Activated B cell treated with CpG ODN at 0.5 μM for 24 hours (primary cell): ENCODE measurements at regions not wholly inside any gene's neighbourhood (a gene's known extent, or its start where the extent isn't known, plus 50 kb on each side); places are given as distances from the start of the nearest gene placed in this dataset.
"Not testable (repeated sequence)": the region's sequence is repeated elsewhere in the genome, so short reads cannot be mapped to it uniquely, and the experiment has no call there.

Experiments used
- ATAC-seq: fragments of 200-7000 bp; cut with Tn5 transposase; one replicate; pipeline ENCODE4 v1.10.0; 2021; ENCODE audit warnings: low read depth, mild to moderate bottlenecking, moderate library complexity
- CTCF ChIA-PET: fragments of 350-600 bp; sonication (Branson Sonifier 250); formaldehyde crosslinking; loops from one replicate; lab custom pipeline; 2021; ENCODE audit warnings: antibody characterized with exemption; lab: Charles Lee
- POLR2A ChIA-PET: fragments of 350-600 bp; sonication (Branson Sonifier 250); formaldehyde crosslinking; loops from one replicate; lab custom pipeline; 2021; ENCODE audit warnings: antibody characterized with exemption; lab: Charles Lee
- DNase-seq: peaks from one replicate; pipeline ENCODE4 v3.0.0; 2022
- H3K27ac Mint-ChIP-seq: one replicate; pipeline ENCODE4 v1.8.0; 2020; ENCODE audit warnings: mixed read lengths
- H3K27me3 Mint-ChIP-seq: one replicate; pipeline ENCODE4 v1.8.0; 2021; ENCODE audit warnings: mixed read lengths
- H3K36me3 Mint-ChIP-seq: one replicate; pipeline ENCODE4 v1.8.0; 2021; ENCODE audit warnings: low read depth, mixed read lengths
- H3K4me1 Mint-ChIP-seq: one replicate; pipeline ENCODE4 v1.8.0; 2021; ENCODE audit warnings: mixed read lengths
- H3K4me3 Mint-ChIP-seq: one replicate; pipeline ENCODE4 v1.8.0; 2020; ENCODE audit warnings: mild to moderate bottlenecking, mixed read lengths
- H3K9me3 Mint-ChIP-seq: one replicate; pipeline ENCODE4 v1.8.0; 2020; ENCODE audit warnings: mixed read lengths
- intact Hi-C: fragments of 100-400 bp; cut with micrococcal nuclease; formaldehyde crosslinking; loops from one replicate; pipeline ENCODE4 v1.15.1; 2024
- TF ChIP-seq, protein P1 (sequence below): fragments of 200-600 bp; IDR thresholded peaks from one replicate; pipeline ENCODE4 v1.8.0; 2022; ENCODE audit warnings: antibody characterized with exemption, mild to moderate bottlenecking

DNA sequence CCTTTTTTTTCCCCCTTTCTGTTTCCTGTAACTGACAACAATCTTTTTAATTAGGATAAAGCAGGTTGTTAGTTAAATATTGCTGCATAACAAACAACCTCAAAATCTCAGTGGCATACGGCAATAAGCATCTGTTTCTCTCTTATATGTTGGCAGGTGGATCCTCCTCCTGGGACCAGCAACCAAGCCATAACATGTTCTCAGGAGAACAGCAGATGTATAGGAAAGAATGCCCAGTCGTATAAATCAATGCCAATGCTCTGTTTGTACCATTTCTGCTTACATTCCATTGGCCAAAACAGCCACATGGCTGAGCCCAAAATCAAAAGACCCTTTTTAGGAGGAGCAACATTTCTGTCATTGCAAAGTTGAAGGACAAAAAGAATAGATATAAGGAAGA, 445.7 kb downstream of the AASDHPPT start:
- Mint-ChIP-seq H3K4me1 (no peaks in the 10 kb centered on the region), H3K36me3 (no peaks in the 10 kb centered on the region), H3K27me3 (no peaks in the 10 kb centered on the region), H3K27ac (no peak overlapping the region), H3K4me3 (no peak overlapping the region), H3K9me3 (peaks cover 6% of the 10 kb centered on the region)
- DNase-seq (no peak), ATAC-seq (no peak)
- intact Hi-C loops, result no loop called here
- POLR2A ChIA-PET, result no interaction called here
- CTCF ChIA-PET, result no interaction called here
- TF ChIP-seq, protein P1, sequence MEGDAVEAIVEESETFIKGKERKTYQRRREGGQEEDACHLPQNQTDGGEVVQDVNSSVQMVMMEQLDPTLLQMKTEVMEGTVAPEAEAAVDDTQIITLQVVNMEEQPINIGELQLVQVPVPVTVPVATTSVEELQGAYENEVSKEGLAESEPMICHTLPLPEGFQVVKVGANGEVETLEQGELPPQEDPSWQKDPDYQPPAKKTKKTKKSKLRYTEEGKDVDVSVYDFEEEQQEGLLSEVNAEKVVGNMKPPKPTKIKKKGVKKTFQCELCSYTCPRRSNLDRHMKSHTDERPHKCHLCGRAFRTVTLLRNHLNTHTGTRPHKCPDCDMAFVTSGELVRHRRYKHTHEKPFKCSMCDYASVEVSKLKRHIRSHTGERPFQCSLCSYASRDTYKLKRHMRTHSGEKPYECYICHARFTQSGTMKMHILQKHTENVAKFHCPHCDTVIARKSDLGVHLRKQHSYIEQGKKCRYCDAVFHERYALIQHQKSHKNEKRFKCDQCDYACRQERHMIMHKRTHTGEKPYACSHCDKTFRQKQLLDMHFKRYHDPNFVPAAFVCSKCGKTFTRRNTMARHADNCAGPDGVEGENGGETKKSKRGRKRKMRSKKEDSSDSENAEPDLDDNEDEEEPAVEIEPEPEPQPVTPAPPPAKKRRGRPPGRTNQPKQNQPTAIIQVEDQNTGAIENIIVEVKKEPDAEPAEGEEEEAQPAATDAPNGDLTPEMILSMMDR, result no peak

DNA sequence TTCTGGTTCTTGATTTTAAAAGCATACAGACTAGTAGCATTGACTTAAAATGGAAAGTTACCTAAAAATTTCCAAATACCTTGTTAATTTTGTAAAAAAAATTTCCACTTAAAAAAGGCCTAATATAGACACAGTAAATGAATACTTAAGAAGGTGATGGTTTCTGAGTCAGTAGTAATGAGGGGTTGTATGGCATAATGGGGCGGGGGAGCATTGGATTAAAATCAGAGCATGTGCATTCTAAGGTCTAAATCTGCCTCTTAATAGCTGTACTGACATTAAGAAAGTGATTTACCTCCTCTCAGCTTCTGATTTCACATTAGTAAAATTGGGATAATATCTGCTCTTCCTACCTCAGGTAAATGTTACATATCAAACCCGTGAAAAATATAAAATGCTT, 446.5 kb downstream of the AASDHPPT start:
- Mint-ChIP-seq H3K9me3 (peaks cover 6% of the 10 kb centered on the region), H3K27ac (no peak overlapping the region), H3K4me1 (no peaks in the 10 kb centered on the region), H3K4me3 (no peak overlapping the region), H3K27me3 (no peaks in the 10 kb centered on the region), H3K36me3 (no peaks in the 10 kb centered on the region)
- ATAC-seq, result no peak
- ChIA-PET POLR2A (no interaction called here), CTCF (no interaction called here)
- intact Hi-C loops, result no loop called here
- TF ChIP-seq, protein P1, result no peak
- no peak for DNase-seq

DNA sequence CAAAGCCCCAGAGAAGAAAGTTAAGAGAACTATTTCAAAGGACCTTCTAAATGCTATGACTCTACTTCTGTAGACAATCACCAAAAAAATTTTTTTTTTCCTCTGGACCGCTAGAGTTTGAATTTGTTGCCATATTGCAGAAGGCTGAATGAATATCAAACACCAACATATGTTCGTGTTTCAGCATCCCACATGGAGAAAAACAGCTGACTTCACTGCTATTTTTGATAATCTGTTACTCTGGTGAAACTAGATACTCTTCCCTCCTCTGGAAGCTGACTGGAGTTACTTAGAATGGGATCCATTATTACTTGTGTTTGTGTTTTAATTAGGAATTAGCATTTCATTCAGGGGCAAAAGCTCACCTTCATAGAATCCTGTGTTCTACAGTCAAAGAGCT, 447.0 kb downstream of the AASDHPPT start:
- CTCF ChIA-PET, result no interaction called here
- no peaks in the 10 kb centered on the region for H3K4me1 Mint-ChIP-seq
- no peak overlapping the region for H3K27ac Mint-ChIP-seq
- TF ChIP-seq, protein P1, result no peak
- no peak for DNase-seq
- H3K4me3 Mint-ChIP-seq, result no peak overlapping the region
- H3K27me3 Mint-ChIP-seq, result no peaks in the 10 kb centered on the region
- intact Hi-C loops, result no loop called here
- H3K36me3 Mint-ChIP-seq, result no peaks in the 10 kb centered on the region
- H3K9me3 Mint-ChIP-seq, result peaks cover 6% of the 10 kb centered on the region
- ATAC-seq, result no peak
- POLR2A ChIA-PET, result no interaction called here

DNA sequence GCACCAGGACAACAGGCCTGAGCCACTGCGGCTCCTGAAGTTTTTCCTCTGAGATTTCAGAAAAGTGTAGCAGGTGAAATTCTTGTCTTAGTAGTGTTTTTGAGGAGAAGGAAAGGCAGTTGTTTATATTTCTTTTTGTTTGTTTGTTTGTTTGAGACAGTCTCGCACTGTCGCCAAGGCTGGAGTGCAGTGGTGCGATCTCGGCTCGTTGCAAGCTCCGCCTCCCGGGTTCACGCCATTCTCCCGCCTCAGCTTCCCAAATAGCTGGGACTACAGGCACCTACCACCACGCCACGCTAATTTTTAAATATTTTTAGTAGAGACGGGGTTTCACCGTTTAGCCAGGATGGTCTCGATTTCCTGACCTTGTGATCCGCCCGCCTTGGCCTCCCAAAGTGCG, 454.2 kb downstream of the AASDHPPT start:
- H3K36me3 Mint-ChIP-seq, H3K4me3 Mint-ChIP-seq, H3K27me3 Mint-ChIP-seq, H3K27ac Mint-ChIP-seq, ATAC-seq, POLR2A ChIA-PET, intact Hi-C loops, H3K9me3 Mint-ChIP-seq, CTCF ChIA-PET, DNase-seq, H3K4me1 Mint-ChIP-seq: not testable (repeated sequence)

DNA sequence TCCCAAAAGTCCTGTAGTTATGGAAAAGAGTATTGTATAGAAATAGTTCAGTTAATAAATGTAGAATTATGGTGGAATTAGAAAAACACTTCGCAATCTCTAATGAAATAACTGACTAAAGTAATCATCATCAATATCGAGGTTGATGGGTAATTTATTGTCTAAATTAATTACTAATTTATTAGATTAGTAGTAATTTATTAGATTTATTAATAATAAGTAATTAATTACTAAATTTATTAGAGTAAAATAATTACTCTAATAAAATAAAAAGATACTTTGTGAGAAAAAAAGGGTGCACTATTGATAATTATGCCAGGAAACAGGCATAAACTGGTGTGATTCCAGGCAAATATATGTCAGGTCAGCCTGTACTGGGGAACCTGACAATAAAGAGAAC, 455.6 kb downstream of the AASDHPPT start:
- TF ChIP-seq, protein P1, result no peak

DNA sequence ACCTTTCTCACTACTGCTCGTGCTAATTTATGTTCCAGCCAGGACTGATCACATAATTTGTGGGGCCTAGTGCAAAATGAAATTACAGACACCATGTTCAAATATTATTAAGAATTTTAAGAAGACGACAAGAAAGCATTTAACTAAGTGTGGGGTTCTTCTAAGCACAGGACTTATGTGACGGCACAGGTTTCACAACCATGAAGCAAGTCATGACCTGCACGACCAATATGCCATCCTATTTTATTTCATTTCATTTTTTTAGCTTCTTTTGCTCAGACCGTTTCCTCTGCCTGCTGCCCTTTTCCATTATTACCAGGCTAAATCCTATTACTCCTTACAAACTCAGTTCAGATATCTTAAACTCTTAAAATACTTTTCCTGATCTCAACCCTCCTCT, 462.5 kb downstream of the AASDHPPT start:
- Mint-ChIP-seq H3K27me3 (no peaks in the 10 kb centered on the region), H3K27ac (no peak overlapping the region), H3K4me3 (no peak overlapping the region), H3K9me3 (peaks cover 6% of the 10 kb centered on the region), H3K36me3 (no peaks in the 10 kb centered on the region), H3K4me1 (no peaks in the 10 kb centered on the region)
- CTCF ChIA-PET, result no interaction called here
- POLR2A ChIA-PET, result no interaction called here
- DNase-seq (no peak), ATAC-seq (no peak)
- intact Hi-C loops, result no loop called here
- TF ChIP-seq, protein P1, result no peak

More for the DNA sequence above, 455.6 kb downstream of the AASDHPPT start:
- ChIA-PET CTCF (no interaction called here), POLR2A (no interaction called here)
- no peak overlapping the region for H3K4me3 Mint-ChIP-seq
- DNase-seq (no peak), ATAC-seq (no peak)
- H3K27ac Mint-ChIP-seq, result no peak overlapping the region
- peaks cover 5% of the 10 kb centered on the region for H3K9me3 Mint-ChIP-seq
- intact Hi-C loops, result no loop called here
- H3K36me3 Mint-ChIP-seq, result no peaks in the 10 kb centered on the region
- no peaks in the 10 kb centered on the region for H3K4me1 Mint-ChIP-seq
- H3K27me3 Mint-ChIP-seq, result no peaks in the 10 kb centered on the region
